Lung (tissue), 11 donors: ENCODE measurements at regions not wholly inside any gene's neighbourhood (a gene's known extent, or its start where the extent isn't known, plus 50 kb on each side); places are given as distances from the start of the nearest gene placed in this dataset.

ENCODE experiments used
- ATAC-seq: fragments of 200-7000 bp; cut with Tn5 transposase; one replicate; pipeline ENCODE4 v1.9.1; 2020; ENCODE audit warnings: moderate number of reproducible peaks; ENCODE audit not compliant: insufficient read depth, low FRiP score
- DNase-seq, 3 donors: peaks; one replicate each; pipeline ENCODE4 v3.0.0-alpha.2; 2013 to 2017
- H3K27ac ChIP-seq, 2 donors: one replicate each; pipeline ENCODE4 v1.5.1; 2013; ENCODE audit warnings: mild to moderate bottlenecking in 2 of 2, moderate library complexity in 2 of 2, control low read depth in 1 of 2, inconsistent platforms in 1 of 2, low read depth in 1 of 2, low read length in 1 of 2
- H3K27me3 ChIP-seq, 3 donors: one replicate each; pipeline ENCODE4 v1.5.1; 2013; ENCODE audit warnings: low read length in 2 of 3; ENCODE audit not compliant: control insufficient read depth in 3 of 3, insufficient read depth in 3 of 3
- H3K36me3 ChIP-seq, 4 donors: one replicate each; pipeline ENCODE4 v1.5.1; 2013; ENCODE audit warnings: low read length in 4 of 4, mild to moderate bottlenecking in 1 of 4, moderate library complexity in 1 of 4; ENCODE audit not compliant: control insufficient read depth in 4 of 4, insufficient read depth in 4 of 4
- H3K4me1 ChIP-seq, 5 donors: one replicate each; pipeline ENCODE4 v1.5.1; 2013; ENCODE audit warnings: low read length in 5 of 5, mild to moderate bottlenecking in 2 of 5, moderate library complexity in 1 of 5; ENCODE audit not compliant: control insufficient read depth in 5 of 5, insufficient read depth in 5 of 5
- H3K4me3 ChIP-seq: one replicate; pipeline ENCODE4 v1.5.1; 2013; ENCODE audit warnings: mild to moderate bottlenecking, control low read depth, moderate library complexity
- H3K9ac ChIP-seq, 2 donors: one replicate each; pipeline ENCODE4 v1.5.1; 2013; ENCODE audit warnings: low read length in 2 of 2, control low read depth in 1 of 2; ENCODE audit not compliant: insufficient read depth in 1 of 2
- H3K9me3 ChIP-seq, 4 donors: one replicate each; pipeline ENCODE4 v1.5.1; 2013; ENCODE audit warnings: low read length in 3 of 4, mild to moderate bottlenecking in 1 of 4, moderate library complexity in 1 of 4; ENCODE audit not compliant: control insufficient read depth in 4 of 4, insufficient read depth in 3 of 4
- WGBS, 2 donors: extraction: QIAGEN DNeasy Blood & Tissue Kit; methylation state at CpG; one replicate each; pipeline ENCODE4 v1.1.7; 2013; 5-methylcytosine and 5-hydroxymethylcytosine counted together
- TF ChIP-seq, protein P1 (sequence below): IDR thresholded peaks from 2 replicates; pipeline ENCODE4 v1.5.1; 2012; ENCODE audit warnings: mild to moderate bottlenecking; ENCODE audit errors: control extremely low read depth, extremely low read depth
- donor health status: control.
- donor health status: control.
- donor health status: Bipolar disorder and iron deficiency.
- donor health status: healthy.
- donor health status: DM: yes; HTN: yes; CAD: no.

DNA sequence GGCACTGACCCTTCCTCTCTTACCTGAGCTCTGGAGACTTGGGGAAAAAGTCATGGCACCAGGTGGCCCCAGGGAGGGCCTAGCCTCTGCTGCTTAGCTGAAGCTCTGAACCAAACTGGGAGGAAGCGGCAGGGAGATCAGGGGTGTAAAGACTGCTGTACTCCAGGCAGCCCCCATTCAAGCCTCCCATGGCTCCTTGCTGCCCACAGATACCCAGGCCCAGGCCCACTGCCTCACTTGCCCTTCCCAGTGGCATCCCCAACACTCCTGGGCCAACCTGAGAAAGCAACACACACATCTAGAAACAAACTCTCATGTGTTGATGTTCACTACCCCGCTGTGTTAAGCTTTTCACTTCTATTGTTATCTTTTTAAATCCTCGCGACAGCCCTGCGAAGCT lies 151.6 kb downstream of the C5orf15 start:
- Histone ChIP-seq H3K27ac (no peak overlapping the region), H3K9ac (no peak overlapping the region), H3K4me1 (peaks cover 0 to 13% (median 4%) of the 10 kb centered on the region in 5 donors), H3K4me3 (no peak overlapping the region), H3K36me3 (no peaks in the 10 kb centered on the region), H3K27me3 (no peaks in the 10 kb centered on the region), H3K9me3 (no peaks in the 10 kb centered on the region)
- 94% methylated on average over 5 of the region's 5 CpGs for WGBS, 2 donors
- DNase-seq (no peak), ATAC-seq (no peak)
- TF ChIP-seq, protein P1, sequence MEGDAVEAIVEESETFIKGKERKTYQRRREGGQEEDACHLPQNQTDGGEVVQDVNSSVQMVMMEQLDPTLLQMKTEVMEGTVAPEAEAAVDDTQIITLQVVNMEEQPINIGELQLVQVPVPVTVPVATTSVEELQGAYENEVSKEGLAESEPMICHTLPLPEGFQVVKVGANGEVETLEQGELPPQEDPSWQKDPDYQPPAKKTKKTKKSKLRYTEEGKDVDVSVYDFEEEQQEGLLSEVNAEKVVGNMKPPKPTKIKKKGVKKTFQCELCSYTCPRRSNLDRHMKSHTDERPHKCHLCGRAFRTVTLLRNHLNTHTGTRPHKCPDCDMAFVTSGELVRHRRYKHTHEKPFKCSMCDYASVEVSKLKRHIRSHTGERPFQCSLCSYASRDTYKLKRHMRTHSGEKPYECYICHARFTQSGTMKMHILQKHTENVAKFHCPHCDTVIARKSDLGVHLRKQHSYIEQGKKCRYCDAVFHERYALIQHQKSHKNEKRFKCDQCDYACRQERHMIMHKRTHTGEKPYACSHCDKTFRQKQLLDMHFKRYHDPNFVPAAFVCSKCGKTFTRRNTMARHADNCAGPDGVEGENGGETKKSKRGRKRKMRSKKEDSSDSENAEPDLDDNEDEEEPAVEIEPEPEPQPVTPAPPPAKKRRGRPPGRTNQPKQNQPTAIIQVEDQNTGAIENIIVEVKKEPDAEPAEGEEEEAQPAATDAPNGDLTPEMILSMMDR: no peak

DNA sequence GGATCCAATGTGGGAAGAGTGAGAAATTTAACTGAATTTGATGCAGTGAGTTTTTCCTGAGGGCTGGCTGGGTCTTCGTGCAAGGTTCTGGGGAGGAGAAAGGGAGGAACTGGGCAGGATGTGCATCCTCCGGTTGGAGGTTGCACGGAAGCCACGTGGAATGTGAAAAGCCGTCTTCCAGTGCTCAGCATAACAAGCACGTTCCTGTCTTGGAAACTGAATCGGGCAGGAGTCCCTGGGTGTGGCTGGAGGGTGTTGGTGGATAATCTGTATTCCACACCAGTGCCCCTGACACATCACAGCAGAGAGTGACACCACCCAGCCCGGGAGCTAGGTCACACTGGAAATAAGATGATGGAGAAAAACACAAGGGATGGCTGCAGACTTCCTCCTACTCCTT lies 154.3 kb downstream of the C5orf15 start:
- no peak overlapping the region for H3K4me3 ChIP-seq
- DNase-seq (no peak), ATAC-seq (no peak)
- H3K27me3 ChIP-seq: no peaks in the 10 kb centered on the region
- H3K36me3 ChIP-seq: no peaks in the 10 kb centered on the region
- H3K9me3 ChIP-seq: no peaks in the 10 kb centered on the region
- H3K27ac ChIP-seq: no peak overlapping the region
- H3K4me1 ChIP-seq: peaks cover 0 to 8% (median 0%) of the 10 kb centered on the region in 5 donors
- 28 to 33% methylated on average over 8 of the region's 8 CpGs for WGBS, 2 donors
- TF ChIP-seq, protein P1: no peak
- no peak overlapping the region for H3K9ac ChIP-seq

DNA sequence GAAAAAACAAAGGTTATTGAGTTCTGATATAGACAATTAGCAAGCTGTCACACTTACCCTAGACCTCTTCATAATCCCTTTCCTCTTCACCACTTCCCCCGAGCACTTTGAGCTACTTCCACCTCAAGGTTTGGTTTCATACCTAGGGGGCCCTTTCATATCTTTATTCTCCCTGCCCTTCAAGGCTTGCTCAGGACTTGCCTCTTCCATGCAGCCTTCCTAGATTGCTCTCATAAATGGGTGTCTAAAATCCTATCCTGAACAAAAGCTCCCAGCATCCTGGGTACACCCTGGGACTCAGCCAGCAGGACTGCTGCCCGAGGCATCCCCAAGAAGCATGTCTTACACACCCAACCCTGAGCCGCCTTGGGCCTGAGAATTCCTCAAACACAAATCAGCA lies 157.3 kb downstream of the C5orf15 start:
- Histone ChIP-seq H3K27me3 (no peaks in the 10 kb centered on the region), H3K4me1 (peaks cover 0 to 5% (median 0%) of the 10 kb centered on the region in 5 donors), H3K27ac (no peak overlapping the region), H3K9me3 (no peaks in the 10 kb centered on the region), H3K9ac (no peak overlapping the region), H3K4me3 (no peak overlapping the region), H3K36me3 (no peaks in the 10 kb centered on the region)
- TF ChIP-seq, protein P1: no peak
- WGBS, 2 donors: 88 to 92% methylated on average over 3 of the region's 3 CpGs
- no peak for ATAC-seq
- DNase-seq: no peak

DNA sequence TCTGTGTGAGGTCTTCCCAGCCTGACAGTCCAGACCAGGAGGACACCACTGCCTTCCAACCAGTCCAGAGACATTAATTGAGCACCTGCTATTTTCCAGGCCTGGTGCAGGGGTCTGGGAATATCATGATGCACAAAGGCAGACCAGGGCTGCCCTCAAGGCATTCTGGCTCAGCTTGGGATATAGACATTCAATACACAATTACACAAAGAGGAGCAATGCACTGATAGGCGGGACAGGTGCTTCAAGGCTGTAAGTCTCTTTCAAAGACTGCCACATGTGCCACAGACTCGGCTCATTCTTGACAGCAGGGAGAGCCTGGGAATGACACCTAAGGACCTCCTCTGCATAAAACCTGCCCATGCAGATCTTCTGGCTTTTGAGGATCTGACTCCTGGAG lies 158.6 kb downstream of the C5orf15 start:
- Histone ChIP-seq H3K36me3 (no peaks in the 10 kb centered on the region), H3K9ac (no peak overlapping the region), H3K27ac (no peak overlapping the region), H3K27me3 (no peaks in the 10 kb centered on the region), H3K4me3 (peak overlapping the region; percentile 3), H3K9me3 (no peaks in the 10 kb centered on the region), H3K4me1 (peaks cover 0 to 5% (median 0%) of the 10 kb centered on the region in 5 donors)
- no peak for DNase-seq
- 93 to 97% methylated on average over 2 of the region's 2 CpGs for WGBS, 2 donors
- TF ChIP-seq, protein P1: no peak
- no peak for ATAC-seq
